Left ventricle myocardium superior (tissue), 1 donor: ENCODE measurements at regions not wholly inside any gene's neighbourhood (a gene's known extent, or its start where the extent isn't known, plus 50 kb on each side); places are given as distances from the start of the nearest gene placed in this dataset.

Experiments
- ATAC-seq: fragments of 200-7000 bp; cut with Tn5 transposase; one replicate; pipeline ENCODE4 v1.9.1; 2020; ENCODE audit warnings: mild to moderate bottlenecking, moderate library complexity
- DNase-seq: peaks from one replicate; pipeline ENCODE4 v3.0.0-alpha.2; 2020
- intact Hi-C: fragments of 100-400 bp; cut with micrococcal nuclease; formaldehyde crosslinking; loops from one replicate; pipeline ENCODE4 v1.11.0; 2022
- donor health status: DM: no; HTN: yes; CAD: no; lungs with severe emphysema.

DNA sequence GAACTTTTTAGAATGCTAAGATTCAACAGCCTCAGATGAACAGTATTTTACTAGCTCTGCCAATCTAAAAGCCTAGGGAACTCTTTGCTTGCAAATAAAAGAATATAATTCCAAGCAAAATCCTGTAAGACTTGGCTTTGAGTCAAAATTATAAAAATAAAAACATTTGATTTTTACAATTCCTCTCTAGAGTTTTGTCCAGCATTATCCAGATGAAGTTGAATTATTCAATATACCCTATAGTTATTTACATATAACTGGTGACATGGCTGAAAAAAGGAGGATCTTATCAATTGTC lies 378.3 kb downstream of the ETS1 start:
- intact Hi-C loops: no loop called here
- DNase-seq (no peak), ATAC-seq (no peak)

GRCh38 chr11:128208329-128209137 lies 378.8 kb downstream of the ETS1 start:
- intact Hi-C loops: no loop called here
- ATAC-seq (peak; percentile 84), DNase-seq (no peak)

- intact Hi-C loops: no loop called here
- ATAC-seq: peak; percentile 33
- no peak for DNase-seq
These were observed 379.5 kb downstream of the ETS1 start for GRCh38 chr11:128207861-128208321.

DNA sequence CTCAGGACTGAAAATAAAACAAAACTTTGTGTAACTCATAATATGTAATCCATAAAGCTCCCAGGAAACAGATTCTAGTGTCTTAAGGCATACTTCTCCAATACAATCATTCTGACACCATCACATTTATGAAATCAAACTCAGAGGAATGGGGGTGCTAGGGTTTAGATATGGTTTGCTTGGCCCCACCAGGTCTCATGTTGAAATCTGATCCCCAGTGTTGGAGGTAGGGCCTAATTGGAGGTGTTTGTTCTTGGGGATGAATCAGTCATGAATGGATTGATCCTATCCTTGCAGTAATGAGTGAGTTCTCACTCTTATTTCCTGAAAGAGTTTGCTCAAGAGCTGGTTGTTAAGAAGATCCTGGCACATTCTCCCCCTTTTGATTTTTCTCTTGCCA lies 380.9 kb downstream of the ETS1 start:
- intact Hi-C loops: no loop called here
- ATAC-seq (no peak), DNase-seq (no peak)

GRCh38 chr11:128205796-128206195 lies 381.6 kb downstream of the ETS1 start:
- DNase-seq: no peak
- intact Hi-C loops: no loop called here
- ATAC-seq: no peak

DNA sequence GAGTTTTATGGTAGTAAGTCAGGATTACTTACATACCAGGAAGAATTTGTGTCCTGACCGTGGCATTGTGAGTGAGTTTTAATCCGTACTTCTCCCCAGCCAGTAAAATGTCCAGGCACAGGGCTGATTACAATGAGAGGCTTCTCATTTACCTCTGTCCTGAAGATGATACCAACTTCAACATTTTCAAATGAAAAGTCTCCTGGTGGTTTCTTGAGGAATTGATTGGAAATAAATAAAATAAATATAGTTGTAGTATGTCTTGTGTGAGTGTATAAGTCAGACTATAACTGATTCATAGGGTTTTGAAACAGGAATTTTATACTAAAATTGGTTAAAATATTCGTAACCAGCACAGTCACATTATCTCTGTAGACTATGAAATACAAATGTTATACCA lies 382.5 kb downstream of the ETS1 start:
- ATAC-seq (no peak), DNase-seq (no peak)
- intact Hi-C loops: no loop called here

DNA sequence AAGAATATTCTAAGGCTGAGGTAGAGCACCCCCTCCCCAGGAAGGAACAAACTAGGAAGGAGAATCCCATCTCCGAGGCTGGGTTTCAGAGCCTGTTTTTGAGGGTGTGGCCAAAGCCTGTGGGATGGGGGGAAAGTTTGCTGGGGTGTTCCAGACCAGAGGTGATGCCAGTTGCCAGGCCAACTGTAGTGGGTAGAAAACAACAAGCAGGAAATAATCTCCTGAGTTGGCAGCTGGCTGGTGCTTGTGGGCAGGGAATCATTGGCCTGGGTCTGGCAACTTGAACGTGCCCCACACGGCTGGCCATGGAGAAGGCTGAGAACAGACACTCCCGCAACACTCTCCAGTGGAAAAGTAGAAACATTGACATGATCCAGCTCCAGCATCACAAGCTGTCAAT lies 385.6 kb downstream of the ETS1 start:
- DNase-seq (no peak), ATAC-seq (no peak)
- intact Hi-C loops: no loop called here

DNA sequence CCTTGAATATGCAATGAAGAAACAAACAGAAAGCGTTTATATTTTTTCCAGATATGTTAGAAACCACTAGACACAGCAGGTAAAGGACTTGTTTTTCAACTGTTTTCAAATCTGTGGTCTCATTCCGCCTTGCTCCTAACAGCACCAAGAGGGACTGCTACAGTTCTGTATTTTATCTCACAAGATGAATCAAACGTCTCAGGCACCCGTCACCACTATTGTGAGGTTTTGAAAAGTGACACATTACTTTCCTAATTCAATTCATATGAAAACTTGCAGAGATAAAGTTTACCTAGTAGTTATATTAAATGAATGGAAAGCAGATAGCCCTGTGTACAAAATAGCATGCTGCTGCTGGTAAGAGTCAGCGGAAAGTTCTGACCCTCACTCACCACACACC lies 386.3 kb downstream of the ETS1 start:
- DNase-seq: no peak
- intact Hi-C loops: no loop called here
- ATAC-seq: no peak

DNA sequence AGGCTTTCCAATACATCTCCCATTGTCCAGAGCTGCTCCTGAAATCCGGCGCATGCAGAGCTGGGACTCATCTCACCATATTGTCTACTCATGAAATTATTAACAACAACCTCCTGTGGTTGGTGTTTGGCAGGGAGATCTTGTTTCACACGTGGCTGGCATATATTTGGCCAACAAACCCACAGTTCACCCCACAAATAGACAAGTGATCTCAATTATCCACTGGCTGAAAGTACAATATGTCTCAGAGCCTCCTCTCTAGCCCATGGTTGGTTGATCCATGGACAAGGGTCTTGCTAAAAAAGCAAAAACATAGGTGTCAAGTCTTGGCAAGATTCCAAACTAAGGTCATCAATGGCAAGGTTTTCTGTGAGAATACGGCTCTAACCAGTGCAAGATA lies 386.9 kb downstream of the ETS1 start:
- DNase-seq (no peak), ATAC-seq (no peak)
- intact Hi-C loops: no loop called here

- intact Hi-C loops: no loop called here
- no peak for ATAC-seq
- DNase-seq: no peak
These were observed 389.1 kb downstream of the ETS1 start for GRCh38 chr11:128198216-128198772.

- ATAC-seq (no peak), DNase-seq (no peak)
- intact Hi-C loops: no loop called here
These were observed 391.1 kb downstream of the ETS1 start for GRCh38 chr11:128196235-128196634.

GRCh38 chr11:128195756-128196155 lies 391.6 kb downstream of the ETS1 start:
- no peak for DNase-seq
- intact Hi-C loops: no loop called here
- no peak for ATAC-seq

DNA sequence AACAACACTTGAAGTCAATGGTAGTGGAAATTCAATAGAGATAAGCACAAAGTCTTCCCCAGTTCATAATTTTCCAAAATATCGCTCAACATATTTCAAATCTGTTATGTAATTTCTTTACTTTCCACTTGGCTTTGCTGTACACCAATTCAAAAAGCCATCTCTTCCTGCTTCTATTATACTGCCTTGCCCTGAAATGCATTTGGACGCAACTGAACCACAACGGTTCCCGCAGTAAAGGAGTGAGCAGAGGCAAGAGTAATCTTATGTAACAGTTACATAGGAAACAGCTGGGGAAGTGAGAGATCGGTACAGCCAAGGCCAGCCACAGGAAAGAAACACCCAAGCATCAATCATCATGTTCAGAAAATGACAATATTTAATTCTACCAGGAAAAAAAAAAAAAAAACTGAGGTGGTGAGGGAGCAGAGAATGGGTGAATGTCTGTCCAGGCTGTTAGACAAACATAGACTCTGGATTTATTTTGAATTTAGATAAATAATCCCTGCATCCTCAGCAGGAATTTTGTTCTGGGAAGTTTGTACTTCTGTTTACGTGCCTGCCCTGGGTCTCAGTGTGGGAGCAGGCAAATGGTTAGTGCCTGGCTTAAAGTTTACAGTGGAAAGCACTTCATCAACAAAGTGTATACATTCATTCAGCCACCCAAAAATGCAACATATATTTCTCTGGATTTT lies 392.2 kb downstream of the ETS1 start:
- ATAC-seq: peak; percentile 81
- intact Hi-C loops: no loop called here

DNA sequence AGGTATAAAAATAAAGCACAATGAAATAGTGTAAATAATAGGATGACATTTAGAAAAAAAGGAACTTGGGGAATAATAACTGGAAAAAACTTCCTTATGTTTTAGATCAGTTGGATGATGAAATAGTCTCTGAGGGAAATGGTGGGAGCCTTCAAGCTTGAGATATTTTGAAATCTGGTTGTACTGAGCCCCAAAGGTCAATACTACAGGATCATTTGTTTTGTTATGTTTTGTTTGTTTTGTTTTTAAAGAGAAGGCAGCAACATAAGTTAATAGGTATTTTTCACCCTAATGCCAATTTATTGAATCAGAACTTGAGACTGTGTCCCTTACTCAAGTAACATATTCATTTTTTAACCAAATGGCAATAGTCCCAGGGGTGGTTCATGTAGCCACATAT lies 393.1 kb downstream of the ETS1 start:
- DNase-seq: no peak
- ATAC-seq: peak; percentile 40
- intact Hi-C loops: no loop called here

More for the DNA sequence above, 392.2 kb downstream of the ETS1 start:
- no peak for DNase-seq

GRCh38 chr11:128193615-128194014 lies 393.7 kb downstream of the ETS1 start:
- ATAC-seq: no peak
- intact Hi-C loops: no loop called here
- no peak for DNase-seq

DNA sequence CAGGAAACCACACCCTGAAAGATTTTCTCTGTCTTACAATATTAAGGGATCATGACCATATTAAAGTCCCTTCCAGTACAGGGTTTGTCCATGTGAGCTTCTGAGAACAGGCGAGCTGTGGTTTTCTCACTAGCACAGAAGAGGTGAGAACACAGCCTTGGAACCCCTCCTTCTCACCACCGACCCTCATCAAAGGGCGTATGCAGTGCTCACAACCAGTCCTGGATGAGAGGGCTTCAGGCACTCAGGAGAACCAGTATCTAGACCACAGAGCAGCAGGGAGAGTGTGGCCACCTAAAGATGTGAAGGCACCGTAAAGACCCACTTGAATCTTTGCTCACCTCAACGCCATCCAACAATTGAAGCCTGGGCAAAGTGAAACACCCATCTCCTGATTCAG lies 397.0 kb downstream of the ETS1 start:
- ATAC-seq: no peak
- intact Hi-C loops: no loop called here
- no peak for DNase-seq

- no peak for ATAC-seq
These were observed 397.5 kb downstream of the ETS1 start for GRCh38 chr11:128189823-128190222.

GRCh38 chr11:128188346-128189004 lies 398.9 kb downstream of the ETS1 start:
- no peak for ATAC-seq
- intact Hi-C loops: no loop called here
- no peak for DNase-seq

More at GRCh38 chr11:128189823-128190222, 397.5 kb downstream of the ETS1 start:
- DNase-seq: no peak
- intact Hi-C loops: no loop called here

- DNase-seq (no peak), ATAC-seq (no peak)
- intact Hi-C loops: no loop called here
These were observed 399.5 kb downstream of the ETS1 start for GRCh38 chr11:128187835-128188234.

GRCh38 chr11:128187377-128187776 lies 400.0 kb downstream of the ETS1 start:
- intact Hi-C loops: no loop called here
- no peak for DNase-seq

More at GRCh38 chr11:128187377-128187776, 400.0 kb downstream of the ETS1 start:
- no peak for ATAC-seq
